K562 (cell line): ENCODE measurements at regions not wholly inside any gene's neighbourhood (a gene's known extent, or its start where the extent isn't known, plus 50 kb on each side); places are given as distances from the start of the nearest gene placed in this dataset.

Experiments
- FOXK2 ChIP-seq, 2 experiments: fragments of 450-650 bp; IDR thresholded peaks in 1 of 2; conservative IDR thresholded peaks in 1 of 2; 2 replicates each; pipeline ENCODE4 v1.6.1; 2016; ENCODE audit warnings: low read depth in 2 of 2, mild to moderate bottlenecking in 1 of 2
- HMBOX1 ChIP-seq: sonication (generic); IDR thresholded peaks from 2 replicates; pipeline ENCODE4 v1.6.1; 2016
- MGA ChIP-seq: fragments of 450-650 bp; IDR thresholded peaks from 2 replicates; pipeline ENCODE4 v1.6.1; 2016; ENCODE audit warnings: mild to moderate bottlenecking, moderate library complexity
- NCOA6 ChIP-seq: fragments of 450-650 bp; IDR thresholded peaks from 2 replicates; pipeline ENCODE4 v1.6.1; 2017; ENCODE audit warnings: mild to moderate bottlenecking
- NONO ChIP-seq, 2 experiments: fragments of 200-400 bp in 1 of 2; fragments of 450-650 bp in 1 of 2; formaldehyde crosslinking in 1 of 2; IDR thresholded peaks; 2 replicates each; pipeline ENCODE4 v1.6.1; 2017; ENCODE audit warnings: low read depth in 2 of 2, mild to moderate bottlenecking in 2 of 2, moderate library complexity in 2 of 2, low read length in 1 of 2
- POLR2AphosphoS5 ChIP-seq: IDR thresholded peaks from 2 replicates; pipeline ENCODE4 v1.6.1; 2011; ENCODE audit warnings: mild to moderate bottlenecking, low read depth, low read length, moderate library complexity; ENCODE audit not compliant: control insufficient read depth, insufficient read depth
- SMARCA5 ChIP-seq: fragments of 450-650 bp; IDR thresholded peaks from 2 replicates; pipeline ENCODE4 v1.6.1; 2016
- ZBTB12 ChIP-seq: fragments of 250-450 bp; sonication (Bioruptor Pico); IDR thresholded peaks from 2 replicates; pipeline ENCODE4 v1.4.0; 2020
- ZBTB7A ChIP-seq: IDR thresholded peaks from 2 replicates; pipeline ENCODE4 v1.6.1; 2011; ENCODE audit warnings: low read depth, mild to moderate bottlenecking, low read length, moderate library complexity, borderline replicate concordance; ENCODE audit not compliant: control insufficient read depth
- ZNF561 ChIP-seq: fragments of 450-650 bp; formaldehyde crosslinking; conservative IDR thresholded peaks from 2 replicates; pipeline ENCODE4 v1.4.0; 2020; ENCODE audit warnings: mild to moderate bottlenecking, moderate library complexity
- ZNF589 ChIP-seq: fragments of 200-800 bp; sonication (Bioruptor generic); IDR thresholded peaks from 2 replicates; pipeline ENCODE4 v1.6.1; 2016; ENCODE audit warnings: low read depth, missing genetic modification characterization, missing compliant biosample characterization

DNA sequence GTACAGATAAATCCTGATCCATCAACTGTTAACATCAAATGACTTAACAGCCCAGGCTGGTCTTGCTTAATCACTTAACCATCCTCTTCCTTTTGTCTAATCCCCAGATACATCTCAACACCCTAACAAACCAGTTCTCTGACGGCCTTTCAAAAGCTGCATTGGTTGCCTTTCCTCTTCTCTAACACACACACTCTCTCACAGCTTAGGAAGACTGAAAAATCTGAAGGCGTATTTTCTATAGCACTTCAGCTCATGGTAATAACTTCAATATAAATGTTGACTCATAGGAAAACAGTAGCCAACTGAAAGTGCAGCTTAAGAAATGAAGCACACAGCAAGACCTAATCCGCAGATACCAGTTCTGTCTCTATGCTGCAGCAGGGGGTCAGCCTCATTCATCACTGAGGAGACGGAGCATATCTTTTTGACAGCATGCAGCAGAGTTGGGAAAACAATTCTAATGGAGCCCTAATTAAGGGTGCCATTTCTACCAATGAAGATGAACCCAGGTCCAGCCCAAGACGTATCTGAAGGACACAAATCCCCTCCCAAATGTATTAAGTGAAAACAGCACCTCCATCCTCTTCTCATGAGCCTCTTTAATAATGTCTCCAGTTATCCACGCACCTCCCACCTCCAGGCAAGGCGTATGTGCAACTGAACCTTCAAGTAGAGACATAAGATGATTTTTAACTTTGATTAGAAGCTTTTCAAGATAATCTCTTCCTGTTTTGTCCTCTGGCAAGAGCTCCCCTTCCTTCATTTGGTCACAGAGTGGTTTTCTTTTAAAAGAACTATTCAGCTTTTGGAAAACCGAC lies 211.7 kb upstream of the NFE2L3 start (continued):
- TF ChIP-seq HMBOX1, result peak; percentile 77
- TF ChIP-seq NONO (IDR thresholded peaks at IDR 0.05; ENCODE audit: low read depth in 2 of 2, low read length in 1 of 2), result no peak
- no peak for TF ChIP-seq FOXK2 (conservative IDR thresholded peaks at IDR 0.05 in 1 of 2, IDR thresholded peaks at IDR 0.05 in 1 of 2; ENCODE audit: low read depth in 2 of 2)
- TF ChIP-seq POLR2AphosphoS5, result no peak
- TF ChIP-seq SMARCA5, result no peak
- TF ChIP-seq ZNF561 (CRISPR knock-in tag), result no peak
- TF ChIP-seq MGA, result peak; percentile 19; the same call in 1 of the 2 replicates
- TF ChIP-seq ZBTB12 (CRISPR knock-in tag), result no peak
- peak; percentile 55; the same call in 1 of the 2 replicates for TF ChIP-seq ZNF589 (CRISPR knock-in tag)
- no peak for TF ChIP-seq ZBTB7A
- no peak for TF ChIP-seq NCOA6
